ENCODE measurements at regions not wholly inside any gene's neighbourhood (a gene's known extent, or its start where the extent isn't known, plus 50 kb on each side); places are given as distances from the start of the nearest gene placed in this dataset.

GRCh38 chr6:6418421-6418820, 98.0 kb upstream of the F13A1 start:
- no peak for TF ChIP-seq TCF4 (CRISPR knock-in tag; IDR thresholded peaks at IDR 0.05; ENCODE audit: borderline replicate concordance)
- ATAC-seq = no peak

DNA sequence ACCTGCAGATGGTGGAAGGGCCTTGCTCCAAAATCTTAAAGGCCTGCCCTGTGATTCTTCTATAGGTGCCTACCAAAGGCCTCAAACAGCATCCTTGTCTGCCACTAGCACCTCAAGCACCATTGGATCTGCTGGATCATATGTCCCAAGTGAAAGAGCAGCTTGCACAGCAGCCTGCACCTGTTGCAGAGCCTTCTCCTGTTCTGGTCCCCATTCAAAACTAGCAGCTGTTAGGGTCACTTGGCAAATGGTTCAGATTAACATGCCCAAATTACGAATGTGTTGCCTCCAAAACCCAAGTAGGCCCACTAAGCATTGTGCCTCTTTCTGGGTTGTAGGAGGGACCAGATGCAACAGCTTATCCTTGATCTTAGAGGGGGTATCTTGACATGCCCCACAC, 99.6 kb upstream of the F13A1 start:
- TF ChIP-seq, protein P1, sequence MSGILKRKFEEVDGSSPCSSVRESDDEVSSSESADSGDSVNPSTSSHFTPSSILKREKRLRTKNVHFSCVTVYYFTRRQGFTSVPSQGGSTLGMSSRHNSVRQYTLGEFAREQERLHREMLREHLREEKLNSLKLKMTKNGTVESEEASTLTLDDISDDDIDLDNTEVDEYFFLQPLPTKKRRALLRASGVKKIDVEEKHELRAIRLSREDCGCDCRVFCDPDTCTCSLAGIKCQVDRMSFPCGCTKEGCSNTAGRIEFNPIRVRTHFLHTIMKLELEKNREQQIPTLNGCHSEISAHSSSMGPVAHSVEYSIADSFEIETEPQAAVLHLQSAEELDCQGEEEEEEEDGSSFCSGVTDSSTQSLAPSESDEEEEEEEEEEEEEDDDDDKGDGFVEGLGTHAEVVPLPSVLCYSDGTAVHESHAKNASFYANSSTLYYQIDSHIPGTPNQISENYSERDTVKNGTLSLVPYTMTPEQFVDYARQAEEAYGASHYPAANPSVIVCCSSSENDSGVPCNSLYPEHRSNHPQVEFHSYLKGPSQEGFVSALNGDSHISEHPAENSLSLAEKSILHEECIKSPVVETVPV (CRISPR knock-in tag; IDR thresholded peaks at IDR 0.05) = no peak
- no peak for TF ChIP-seq RARB (CRISPR knock-in tag; IDR thresholded peaks at IDR 0.05)
- TF ChIP-seq ISL1 (CRISPR knock-in tag; IDR thresholded peaks at IDR 0.05) = no peak
- no peak for TF ChIP-seq CREB5 (CRISPR knock-in tag; IDR thresholded peaks at IDR 0.05; ENCODE audit: low read depth)
- TF ChIP-seq PATZ1 (CRISPR knock-in tag; IDR thresholded peaks at IDR 0.05; ENCODE audit: borderline replicate concordance) = no peak
- no peak for TF ChIP-seq ZC3H10 (CRISPR knock-in tag; IDR thresholded peaks at IDR 0.05)
- TF ChIP-seq TOX (CRISPR knock-in tag; IDR thresholded peaks at IDR 0.05; ENCODE audit: borderline replicate concordance) = no peak
- TF ChIP-seq, protein P2, sequence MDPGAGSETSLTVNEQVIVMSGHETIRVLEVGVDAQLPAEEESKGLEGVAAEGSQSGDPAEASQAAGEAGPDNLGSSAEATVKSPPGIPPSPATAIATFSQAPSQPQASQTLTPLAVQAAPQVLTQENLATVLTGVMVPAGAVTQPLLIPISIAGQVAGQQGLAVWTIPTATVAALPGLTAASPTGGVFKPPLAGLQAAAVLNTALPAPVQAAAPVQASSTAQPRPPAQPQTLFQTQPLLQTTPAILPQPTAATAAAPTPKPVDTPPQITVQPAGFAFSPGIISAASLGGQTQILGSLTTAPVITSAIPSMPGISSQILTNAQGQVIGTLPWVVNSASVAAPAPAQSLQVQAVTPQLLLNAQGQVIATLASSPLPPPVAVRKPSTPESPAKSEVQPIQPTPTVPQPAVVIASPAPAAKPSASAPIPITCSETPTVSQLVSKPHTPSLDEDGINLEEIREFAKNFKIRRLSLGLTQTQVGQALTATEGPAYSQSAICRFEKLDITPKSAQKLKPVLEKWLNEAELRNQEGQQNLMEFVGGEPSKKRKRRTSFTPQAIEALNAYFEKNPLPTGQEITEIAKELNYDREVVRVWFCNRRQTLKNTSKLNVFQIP (CRISPR knock-in tag; IDR thresholded peaks at IDR 0.05; ENCODE audit: borderline replicate concordance, low read depth) = no peak
- TF ChIP-seq PPARA (CRISPR knock-in tag; IDR thresholded peaks at IDR 0.05; ENCODE audit: borderline replicate concordance) = no peak
- no peak for TF ChIP-seq ZNF70 (CRISPR knock-in tag; IDR thresholded peaks at IDR 0.05)
- TF ChIP-seq SNAI2 (CRISPR knock-in tag; IDR thresholded peaks at IDR 0.05) = no peak
- no peak for TF ChIP-seq TSHZ2 (CRISPR knock-in tag; IDR thresholded peaks at IDR 0.05)
- no peak for TF ChIP-seq OSR1 (CRISPR knock-in tag; IDR thresholded peaks at IDR 0.05)
- no peak for TF ChIP-seq ARNTL (CRISPR knock-in tag; IDR thresholded peaks at IDR 0.05; ENCODE audit: borderline replicate concordance, low read depth)
- no peak for TF ChIP-seq TCF4 (CRISPR knock-in tag; IDR thresholded peaks at IDR 0.05; ENCODE audit: borderline replicate concordance)
- TF ChIP-seq ZNF8 (CRISPR knock-in tag; IDR thresholded peaks at IDR 0.05) = no peak
- TF ChIP-seq CSDC2 (CRISPR knock-in tag; IDR thresholded peaks at IDR 0.05) = no peak
- no peak for TF ChIP-seq ZFP30 (CRISPR knock-in tag; IDR thresholded peaks at IDR 0.05)
- TF ChIP-seq ZNF565 (CRISPR knock-in tag; conservative IDR thresholded peaks at IDR 0.05; ENCODE audit: low read depth) = no peak
- no peak for TF ChIP-seq ZFP3 (CRISPR knock-in tag; IDR thresholded peaks at IDR 0.05)
- no peak for ATAC-seq

DNA sequence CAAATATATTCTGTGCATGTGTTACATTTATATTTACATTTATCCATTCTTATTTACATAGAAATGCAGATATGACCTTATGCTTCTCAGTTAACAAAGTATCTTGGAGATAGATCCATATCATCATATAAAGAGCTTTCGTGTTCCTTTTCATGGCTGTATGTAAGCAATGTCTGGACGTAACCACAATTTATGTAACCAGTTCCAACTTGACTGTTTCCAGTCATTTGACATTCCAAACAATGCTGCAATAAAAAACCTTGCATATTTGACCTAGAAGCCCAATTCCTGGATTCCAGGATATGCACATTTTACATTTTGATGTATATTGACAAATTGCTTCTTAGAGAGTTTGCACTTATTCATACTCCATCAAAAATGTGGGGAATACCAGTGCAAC, 113.7 kb upstream of the F13A1 start:
- ATAC-seq = no peak
- TF ChIP-seq, protein P1 (CRISPR knock-in tag; IDR thresholded peaks at IDR 0.05) = no peak
- TF ChIP-seq BACH2 (CRISPR knock-in tag; IDR thresholded peaks at IDR 0.05; ENCODE audit: borderline replicate concordance) (no peak), ARNTL (CRISPR knock-in tag; IDR thresholded peaks at IDR 0.05; ENCODE audit: borderline replicate concordance, low read depth) (no peak), PPARA (CRISPR knock-in tag; IDR thresholded peaks at IDR 0.05; ENCODE audit: borderline replicate concordance) (no peak), TOX (CRISPR knock-in tag; IDR thresholded peaks at IDR 0.05; ENCODE audit: borderline replicate concordance) (no peak), ZFP3 (CRISPR knock-in tag; IDR thresholded peaks at IDR 0.05) (no peak), ZNF565 (CRISPR knock-in tag; conservative IDR thresholded peaks at IDR 0.05; ENCODE audit: low read depth) (no peak), RARB (CRISPR knock-in tag; IDR thresholded peaks at IDR 0.05) (no peak), CREB5 (CRISPR knock-in tag; IDR thresholded peaks at IDR 0.05; ENCODE audit: low read depth) (no peak), SNAI2 (CRISPR knock-in tag; IDR thresholded peaks at IDR 0.05) (no peak), ZNF8 (CRISPR knock-in tag; IDR thresholded peaks at IDR 0.05) (no peak), TCF4 (CRISPR knock-in tag; IDR thresholded peaks at IDR 0.05; ENCODE audit: borderline replicate concordance) (no peak)
- TF ChIP-seq, protein P2 (CRISPR knock-in tag; IDR thresholded peaks at IDR 0.05; ENCODE audit: borderline replicate concordance, low read depth) = no peak
